ENCODE measurements at regions not wholly inside any gene's neighbourhood (a gene's known extent, or its start where the extent isn't known, plus 50 kb on each side); places are given as distances from the start of the nearest gene placed in this dataset.

GRCh38 chr13:89746554-89746953 is 1600.9 kb upstream of the MIR17HG start:
- Mint-ChIP-seq H3K27me3 (no peaks in the 10 kb centered on the region), H3K9me3 (no peaks in the 10 kb centered on the region), H3K36me3 (no peaks in the 10 kb centered on the region), H3K4me3 (no peak overlapping the region), H3K27ac (no peak overlapping the region), H3K4me1 (ENCODE audit: unreplicated experiment) (peaks cover 8% of the 10 kb centered on the region)
- TF ChIP-seq CTCF (conservative IDR thresholded peaks at IDR 0.05), result no peak
- no peak for DNase-seq (ENCODE audit: extremely low spot score, unreplicated experiment)

GRCh38 chr13:89748716-89749115 is 1598.8 kb upstream of the MIR17HG start:
- H3K27me3 Mint-ChIP-seq, result no peaks in the 10 kb centered on the region
- H3K27ac Mint-ChIP-seq, result no peak overlapping the region
- H3K4me3 Mint-ChIP-seq, result no peak overlapping the region
- H3K4me1 Mint-ChIP-seq (ENCODE audit: unreplicated experiment), result peaks cover 8% of the 10 kb centered on the region
- no peaks in the 10 kb centered on the region for H3K9me3 Mint-ChIP-seq
- H3K36me3 Mint-ChIP-seq, result no peaks in the 10 kb centered on the region
- TF ChIP-seq CTCF (conservative IDR thresholded peaks at IDR 0.05), result no peak
- no peak for DNase-seq (ENCODE audit: extremely low spot score, unreplicated experiment)

- Mint-ChIP-seq H3K4me3 (no peak overlapping the region), H3K4me1 (ENCODE audit: unreplicated experiment) (peaks cover 8% of the 10 kb centered on the region), H3K36me3 (no peaks in the 10 kb centered on the region), H3K27me3 (no peaks in the 10 kb centered on the region), H3K27ac (no peak overlapping the region), H3K9me3 (no peaks in the 10 kb centered on the region)
- TF ChIP-seq CTCF (conservative IDR thresholded peaks at IDR 0.05), result no peak
- no peak for DNase-seq (ENCODE audit: extremely low spot score, unreplicated experiment)
Measured at GRCh38 chr13:89749888-89750287, 1597.6 kb upstream of the MIR17HG start.

- no peak for DNase-seq (ENCODE audit: extremely low spot score, unreplicated experiment)
- Mint-ChIP-seq H3K9me3 (no peaks in the 10 kb centered on the region), H3K36me3 (no peaks in the 10 kb centered on the region), H3K4me1 (ENCODE audit: unreplicated experiment) (peaks cover 8% of the 10 kb centered on the region), H3K27me3 (no peaks in the 10 kb centered on the region), H3K4me3 (no peak overlapping the region), H3K27ac (no peak overlapping the region)
- no peak for TF ChIP-seq CTCF (conservative IDR thresholded peaks at IDR 0.05)
Measured at GRCh38 chr13:89750371-89750770, 1597.1 kb upstream of the MIR17HG start.

- Mint-ChIP-seq H3K9me3 (peaks cover 5% of the 10 kb centered on the region), H3K4me1 (ENCODE audit: unreplicated experiment) (peaks cover 5% of the 10 kb centered on the region), H3K36me3 (no peaks in the 10 kb centered on the region), H3K27ac (no peak overlapping the region), H3K4me3 (no peak overlapping the region), H3K27me3 (no peaks in the 10 kb centered on the region)
- DNase-seq (ENCODE audit: extremely low spot score, unreplicated experiment), result no peak
- no peak for TF ChIP-seq CTCF (conservative IDR thresholded peaks at IDR 0.05)
Measured at GRCh38 chr13:89751432-89751930, 1596.0 kb upstream of the MIR17HG start.

- no peak overlapping the region for H3K4me3 Mint-ChIP-seq
- DNase-seq (ENCODE audit: extremely low spot score, unreplicated experiment), result no peak
- no peaks in the 10 kb centered on the region for H3K4me1 Mint-ChIP-seq (ENCODE audit: unreplicated experiment)
- H3K36me3 Mint-ChIP-seq, result no peaks in the 10 kb centered on the region
- no peaks in the 10 kb centered on the region for H3K27me3 Mint-ChIP-seq
- no peak for TF ChIP-seq CTCF (conservative IDR thresholded peaks at IDR 0.05)
- H3K9me3 Mint-ChIP-seq, result peaks cover 6% of the 10 kb centered on the region
- H3K27ac Mint-ChIP-seq, result no peak overlapping the region
Measured at GRCh38 chr13:89752394-89752793, 1595.1 kb upstream of the MIR17HG start.

Measured in type B pancreatic cell (in vitro differentiated cells).